GM10266 (cell line): ENCODE measurements at regions not wholly inside any gene's neighbourhood (a gene's known extent, or its start where the extent isn't known, plus 50 kb on each side); places are given as distances from the start of the nearest gene placed in this dataset.

Experiments
- DNase-seq: peaks from one replicate; pipeline ENCODE4 v3.0.0; 2012; ENCODE audit errors: extremely low spot score
- TF ChIP-seq, protein P1 (sequence below): IDR thresholded peaks from 2 replicates; pipeline ENCODE4 v1.5.1; 2012; ENCODE audit warnings: mild to moderate bottlenecking, low read depth; ENCODE audit not compliant: control insufficient read depth, insufficient read depth; ENCODE audit errors: missing control alignments

DNA sequence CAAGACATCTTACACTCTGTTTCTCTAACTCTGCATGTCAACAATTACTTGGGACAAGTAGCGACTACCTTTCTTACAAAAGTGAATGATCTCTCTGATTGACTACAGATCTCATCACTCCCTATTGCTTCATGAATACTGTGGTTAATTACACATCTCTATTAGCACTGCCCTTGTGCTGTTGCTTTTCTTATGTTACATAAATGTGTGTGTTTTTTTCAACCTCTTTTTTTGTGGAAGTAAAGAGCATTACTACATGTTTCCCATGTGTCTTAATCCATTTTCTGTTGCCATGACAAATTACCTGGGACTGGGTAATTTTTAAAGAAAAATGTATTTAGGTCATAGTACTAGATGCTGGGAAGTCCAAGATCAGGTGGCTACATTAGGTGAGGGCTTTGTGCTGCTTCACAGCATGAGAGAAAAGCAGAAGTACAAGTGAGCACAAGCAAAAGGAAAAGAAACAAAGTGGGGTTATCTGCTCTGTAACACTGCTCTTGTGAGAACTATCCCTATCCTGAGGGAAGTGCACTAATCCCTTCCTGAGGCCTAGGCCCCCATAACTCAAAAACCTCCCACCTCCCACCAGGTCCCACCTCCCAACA, 298.2 kb upstream of the SATB1 start:
- TF ChIP-seq, protein P1, sequence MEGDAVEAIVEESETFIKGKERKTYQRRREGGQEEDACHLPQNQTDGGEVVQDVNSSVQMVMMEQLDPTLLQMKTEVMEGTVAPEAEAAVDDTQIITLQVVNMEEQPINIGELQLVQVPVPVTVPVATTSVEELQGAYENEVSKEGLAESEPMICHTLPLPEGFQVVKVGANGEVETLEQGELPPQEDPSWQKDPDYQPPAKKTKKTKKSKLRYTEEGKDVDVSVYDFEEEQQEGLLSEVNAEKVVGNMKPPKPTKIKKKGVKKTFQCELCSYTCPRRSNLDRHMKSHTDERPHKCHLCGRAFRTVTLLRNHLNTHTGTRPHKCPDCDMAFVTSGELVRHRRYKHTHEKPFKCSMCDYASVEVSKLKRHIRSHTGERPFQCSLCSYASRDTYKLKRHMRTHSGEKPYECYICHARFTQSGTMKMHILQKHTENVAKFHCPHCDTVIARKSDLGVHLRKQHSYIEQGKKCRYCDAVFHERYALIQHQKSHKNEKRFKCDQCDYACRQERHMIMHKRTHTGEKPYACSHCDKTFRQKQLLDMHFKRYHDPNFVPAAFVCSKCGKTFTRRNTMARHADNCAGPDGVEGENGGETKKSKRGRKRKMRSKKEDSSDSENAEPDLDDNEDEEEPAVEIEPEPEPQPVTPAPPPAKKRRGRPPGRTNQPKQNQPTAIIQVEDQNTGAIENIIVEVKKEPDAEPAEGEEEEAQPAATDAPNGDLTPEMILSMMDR: no peak
- DNase-seq: no peak

DNA sequence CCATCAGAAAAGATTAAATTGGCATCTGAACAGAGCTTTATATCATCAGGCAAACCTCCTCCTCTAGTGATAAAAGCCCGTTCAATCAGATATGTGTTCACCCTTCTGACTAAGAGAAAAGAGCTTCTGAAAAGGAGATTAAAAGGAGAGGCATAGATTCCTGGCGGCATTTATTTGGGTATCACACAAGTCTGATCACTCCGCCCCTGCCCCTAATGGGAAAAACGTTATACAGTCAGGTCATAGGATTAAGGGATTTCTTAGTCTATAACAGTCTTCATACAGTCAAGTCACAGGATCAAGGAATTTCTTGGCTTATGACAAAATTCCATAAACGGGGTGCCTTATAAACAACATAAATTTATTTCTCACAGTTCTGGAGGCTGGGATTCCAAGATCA, 295.4 kb upstream of the SATB1 start:
- TF ChIP-seq, protein P1: no peak
- DNase-seq: no peak

DNA sequence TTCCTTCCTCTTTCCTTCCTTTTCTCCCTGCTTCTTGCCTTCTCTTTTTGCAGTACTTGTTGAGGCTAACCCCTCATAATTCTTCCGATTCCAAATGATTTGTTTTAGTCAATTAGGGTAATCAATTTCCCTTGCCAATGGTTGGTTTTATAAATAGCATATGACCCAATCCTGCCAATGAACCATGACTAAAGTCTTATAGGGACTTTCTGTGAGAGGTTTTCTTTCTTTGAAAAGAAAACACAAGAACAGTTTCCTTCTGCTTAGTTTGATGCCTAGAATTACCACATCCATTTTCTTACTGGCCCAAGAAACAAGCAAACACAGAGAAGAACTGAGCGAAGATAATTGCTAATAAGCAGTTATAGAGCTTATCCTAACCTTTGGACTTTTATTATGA, 292.5 kb upstream of the SATB1 start:
- DNase-seq: peak; percentile 10
- TF ChIP-seq, protein P1: no peak

DNA sequence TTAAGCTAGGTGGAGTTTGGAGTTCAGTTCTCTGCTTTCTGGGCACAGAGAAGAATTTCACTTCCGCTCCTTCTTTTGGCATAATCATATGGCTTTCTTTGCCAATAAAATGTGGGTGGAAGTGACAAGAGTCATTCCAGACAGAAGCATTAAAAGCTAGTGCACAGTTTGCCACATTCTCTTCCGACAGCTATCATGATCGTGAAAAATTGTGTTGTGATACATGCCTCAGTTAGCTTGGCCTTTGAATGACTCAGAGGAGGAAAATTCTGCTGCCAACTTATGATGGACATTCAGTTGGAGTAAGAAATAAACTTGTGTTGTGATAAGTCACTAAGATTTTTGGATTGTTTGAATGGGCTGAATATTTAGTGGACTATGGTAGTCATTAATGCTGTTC, 291.7 kb upstream of the SATB1 start:
- TF ChIP-seq, protein P1: no peak
- no peak for DNase-seq

DNA sequence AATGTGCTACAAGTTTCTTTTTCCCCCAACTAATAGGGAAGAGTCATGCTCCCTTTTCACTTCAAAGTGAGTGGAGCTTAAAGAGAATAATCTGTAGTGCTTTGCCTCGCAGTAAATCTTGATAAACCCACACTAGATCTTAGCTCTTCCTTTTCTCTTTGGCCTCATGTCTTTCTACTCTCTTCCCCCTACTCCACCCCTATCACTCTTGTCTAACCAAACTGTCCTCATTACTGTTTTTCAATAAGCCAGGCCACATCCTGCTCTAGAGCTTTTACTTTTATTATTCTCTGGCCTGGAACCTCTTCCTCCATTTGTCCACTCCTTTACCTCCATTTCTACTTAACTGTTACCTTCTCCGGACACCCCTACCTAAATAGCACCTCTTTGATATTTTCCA, 291.0 kb upstream of the SATB1 start:
- TF ChIP-seq, protein P1: no peak
- no peak for DNase-seq

DNA sequence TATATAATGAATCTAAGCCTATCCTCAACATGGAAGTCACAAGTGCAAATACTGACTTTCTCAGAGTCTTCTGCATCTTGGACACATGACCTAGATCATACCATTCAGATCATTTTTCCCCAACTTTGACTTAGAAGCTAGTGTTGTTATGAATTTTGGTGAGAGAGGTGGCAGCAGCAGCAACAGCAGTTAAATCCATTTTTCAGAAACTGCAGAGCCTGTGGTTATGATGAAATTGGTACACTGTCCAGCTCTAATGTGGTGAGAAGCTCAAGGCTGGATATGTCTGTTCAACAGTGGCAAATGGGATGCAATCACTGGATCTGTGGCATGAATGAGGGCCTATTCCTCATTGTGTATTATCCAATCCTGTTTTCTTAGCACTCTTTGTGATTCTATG, 290.1 kb upstream of the SATB1 start:
- TF ChIP-seq, protein P1: no peak

DNA sequence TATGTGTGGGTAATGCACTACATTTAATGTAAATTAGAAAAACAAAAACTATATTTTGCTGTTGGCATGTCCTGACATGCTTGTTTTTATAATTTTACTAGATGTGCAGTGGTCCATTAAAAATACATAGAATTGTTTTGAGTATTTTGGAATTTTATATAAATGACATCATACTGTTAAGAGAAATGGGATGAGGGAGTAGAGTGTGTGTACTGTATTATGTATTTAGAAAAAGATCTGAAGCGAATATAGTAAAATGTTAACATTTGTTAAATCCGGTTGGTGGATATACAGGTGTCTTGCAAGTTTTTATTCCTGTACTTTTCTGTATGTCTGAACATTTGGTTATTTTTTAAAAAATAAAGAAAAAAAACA, 288.4 kb upstream of the SATB1 start:
- no peak for DNase-seq
- TF ChIP-seq, protein P1: no peak

More for the DNA sequence above, 290.1 kb upstream of the SATB1 start:
- DNase-seq: no peak
